H1 (cell line): ENCODE measurements at regions not wholly inside any gene's neighbourhood (a gene's known extent, or its start where the extent isn't known, plus 50 kb on each side); places are given as distances from the start of the nearest gene placed in this dataset.

ENCODE experiments used
- CTCF ChIA-PET: fragments of 300-600 bp; sonication (Branson Sonifier 250); formaldehyde crosslinking; loops from one replicate; lab custom pipeline; 2021; ENCODE audit not compliant: partially characterized antibody; lab: Charles Lee
- POLR2A ChIA-PET: fragments of 300-600 bp; sonication (Branson Sonifier 250); formaldehyde crosslinking; loops from one replicate; lab custom pipeline; 2021; ENCODE audit warnings: inconsistent platforms; ENCODE audit not compliant: partially characterized antibody; lab: Charles Lee
- DNase-seq, 2 experiments: peaks; one replicate each; pipeline versions ENCODE4 v3.0.0 to v3.0.0-alpha.2; 2010 to 2022; ENCODE audit warnings: low spot score in 2 of 2, low read depth in 1 of 2, mixed read lengths in 1 of 2
- FAIRE-seq: peaks from 2 replicates; lab custom pipeline; 2011; peaks lifted over from hg19 to GRCh38; lab: Jason Lieb, UNC
- H2AFZ ChIP-seq: 2 replicates; pipeline ENCODE4 v1.8.1; 2012; ENCODE audit warnings: low read length, inconsistent platforms
- H2AK5ac ChIP-seq: 2 replicates; pipeline ENCODE4 v1.6.1; 2013; ENCODE audit warnings: low read depth, low read length
- H2BK120ac ChIP-seq: replicated peaks from 2 replicates; pipeline ENCODE3; 2013; ENCODE audit warnings: low read depth, low read length, inconsistent platforms
- H2BK12ac ChIP-seq: 2 replicates; pipeline ENCODE4 v1.6.1; 2013; ENCODE audit warnings: low read depth, low read length
- H2BK15ac ChIP-seq: 2 replicates; pipeline ENCODE4 v1.6.1; 2013; ENCODE audit warnings: low read length
- H2BK20ac ChIP-seq: 2 replicates; pipeline ENCODE4 v1.6.1; 2013; ENCODE audit warnings: low read length
- H2BK5ac ChIP-seq: 2 replicates; pipeline ENCODE4 v1.6.1; 2013; ENCODE audit warnings: low read depth, low read length
- H3K14ac ChIP-seq: 2 replicates; pipeline ENCODE4 v1.6.1; 2013; ENCODE audit warnings: inconsistent platforms; ENCODE audit not compliant: insufficient read length
- H3K18ac ChIP-seq: 2 replicates; pipeline ENCODE4 v1.6.1; 2013; ENCODE audit warnings: low read length; ENCODE audit errors: extremely low read depth
- H3K23ac ChIP-seq: 2 replicates; pipeline ENCODE4 v1.6.1; 2013; ENCODE audit warnings: inconsistent platforms; ENCODE audit not compliant: insufficient read length
- H3K23me2 ChIP-seq: 2 replicates; pipeline ENCODE4 v1.6.1; 2013; ENCODE audit warnings: low read depth, low read length
- H3K27ac ChIP-seq: 2 replicates; pipeline ENCODE4 v1.6.1; 2011; ENCODE audit warnings: low read depth, low read length, inconsistent platforms
- H3K27me3 ChIP-seq, 4 experiments: replicated peaks in 1 of 4; 1 replicate in 1 of 4; 2 replicates in 3 of 4; pipeline versions ENCODE4 v1.6.1 to v1.8.1; 2011 to 2013; ENCODE audit warnings: low read length in 3 of 4, mild to moderate bottlenecking in 3 of 4, inconsistent platforms in 2 of 4, mixed read lengths in 2 of 4, moderate library complexity in 1 of 4; ENCODE audit not compliant: control insufficient read depth in 3 of 4, insufficient read depth in 3 of 4; ENCODE audit errors: extremely low read depth in 1 of 4
- H3K36me3 ChIP-seq, 4 experiments: 2 replicates each; pipeline versions ENCODE4 v1.6.1 to v1.8.1; 2011 to 2013; ENCODE audit warnings: mild to moderate bottlenecking in 4 of 4, low read length in 3 of 4, moderate library complexity in 2 of 4, control low read depth in 1 of 4, inconsistent platforms in 1 of 4; ENCODE audit not compliant: insufficient read depth in 4 of 4, control insufficient read depth in 2 of 4
- H3K4ac ChIP-seq: replicated peaks from 2 replicates; pipeline ENCODE3; 2013; ENCODE audit warnings: low read length, low read depth, mixed read lengths, inconsistent platforms; ENCODE audit not compliant: insufficient read length
- H3K4me1 ChIP-seq, 4 experiments: replicated peaks in 1 of 4; 1 replicate in 1 of 4; 2 replicates in 3 of 4; pipeline versions ENCODE4 v1.6.1 to v1.8.1; 2011 to 2013; ENCODE audit warnings: low read length in 3 of 4, inconsistent platforms in 2 of 4, mixed read lengths in 1 of 4; ENCODE audit not compliant: insufficient read depth in 4 of 4, control insufficient read depth in 3 of 4
- H3K4me2 ChIP-seq, 2 experiments: 2 replicates each; pipeline versions ENCODE4 v1.6.1 to v1.8.1; 2011 to 2013; ENCODE audit warnings: low read depth in 2 of 2, low read length in 2 of 2, control low read depth in 1 of 2, inconsistent platforms in 1 of 2, mild to moderate bottlenecking in 1 of 2; ENCODE audit not compliant: insufficient read depth in 1 of 2
- H3K4me3 ChIP-seq, 4 experiments: fragments of 200-600, 300-600 bp in 1 of 4; sonication (generic), shearing (Covaris generic), sonication (Bioruptor Twin) in 1 of 4; 2 replicates each; pipeline versions ENCODE4 v1.5.1 to v1.8.1; 2011 to 2016; ENCODE audit warnings: low read length in 4 of 4, low read depth in 3 of 4, control low read depth in 2 of 4, inconsistent platforms in 2 of 4, mild to moderate bottlenecking in 2 of 4, mixed read lengths in 1 of 4, moderate library complexity in 1 of 4; ENCODE audit not compliant: insufficient read depth in 2 of 4; ENCODE audit errors: extremely low read depth in 1 of 4
- H3K56ac ChIP-seq: replicated peaks from 2 replicates; pipeline ENCODE3; 2013; ENCODE audit warnings: low read depth, mild to moderate bottlenecking, mixed read lengths, low read length, inconsistent platforms; ENCODE audit not compliant: insufficient read length
- H3K79me1 ChIP-seq: 2 replicates; pipeline ENCODE4 v1.6.1; 2013; ENCODE audit warnings: low read depth, low read length, control low read depth
- H3K79me2 ChIP-seq, 2 experiments: 2 replicates each; pipeline versions ENCODE4 v1.6.1 to v1.8.1; 2012 to 2013; ENCODE audit warnings: low read length in 2 of 2, mild to moderate bottlenecking in 2 of 2, inconsistent platforms in 1 of 2; ENCODE audit not compliant: insufficient read depth in 2 of 2, control insufficient read depth in 1 of 2
- H3K9ac ChIP-seq, 4 experiments: replicated peaks in 1 of 4; 1 replicate in 1 of 4; 2 replicates in 3 of 4; pipeline versions ENCODE4 v1.6.1 to v1.8.1; 2011 to 2013; ENCODE audit warnings: low read depth in 3 of 4, low read length in 3 of 4, control low read depth in 2 of 4, mild to moderate bottlenecking in 2 of 4, moderate library complexity in 2 of 4, inconsistent platforms in 1 of 4; ENCODE audit errors: extremely low read depth in 1 of 4
- H3K9me3 ChIP-seq, 2 experiments: 2 replicates each; pipeline versions ENCODE4 v1.6.1 to v1.8.1; 2012 to 2013; ENCODE audit warnings: mild to moderate bottlenecking in 2 of 2, moderate library complexity in 2 of 2, control low read depth in 1 of 2, inconsistent platforms in 1 of 2, low read depth in 1 of 2, low read length in 1 of 2, mixed read lengths in 1 of 2; ENCODE audit not compliant: insufficient read depth in 2 of 2
- H4K20me1 ChIP-seq, 2 experiments: replicated peaks in 1 of 2; 2 replicates each; pipeline versions ENCODE3 to v1.8.1; 2011 to 2013; ENCODE audit warnings: inconsistent platforms in 2 of 2, low read length in 2 of 2, mild to moderate bottlenecking in 1 of 2; ENCODE audit not compliant: insufficient read depth in 2 of 2, control insufficient read depth in 1 of 2
- H4K5ac ChIP-seq: 2 replicates; pipeline ENCODE4 v1.6.1; 2013; ENCODE audit warnings: low read length, low read depth, mixed read lengths, inconsistent platforms; ENCODE audit not compliant: insufficient read length
- H4K8ac ChIP-seq: 2 replicates; pipeline ENCODE4 v1.8.0; 2013; ENCODE audit warnings: mild to moderate bottlenecking, moderate library complexity, low read length, inconsistent platforms; ENCODE audit not compliant: insufficient read depth; ENCODE audit errors: extremely low read depth
- H4K91ac ChIP-seq: replicated peaks from 2 replicates; pipeline ENCODE3; 2013; ENCODE audit warnings: low read length, mixed read lengths, inconsistent platforms; ENCODE audit not compliant: insufficient read length
- BACH1 ChIP-seq: IDR thresholded peaks from 2 replicates; pipeline ENCODE4 v1.6.1; 2012; ENCODE audit warnings: low read length, improper control_type of control experiment
- CBX5 ChIP-seq: fragments of 300-800, 300-1000 bp; sonication (generic); IDR thresholded peaks from 2 replicates; pipeline ENCODE4 v1.7.1; 2016; ENCODE audit warnings: antibody characterized with exemption, low read length, low read depth
- CHD1 ChIP-seq: IDR thresholded peaks from 2 replicates; pipeline ENCODE4 v1.6.1; 2012; ENCODE audit warnings: low read depth, low read length, improper control_type of control experiment
- EP300 ChIP-seq, 2 experiments: IDR thresholded peaks; 1 replicate in 1 of 2; 2 replicates in 1 of 2; pipeline ENCODE4 v1.6.1; 2011 to 2012; ENCODE audit warnings: low read depth in 2 of 2, low read length in 2 of 2, mild to moderate bottlenecking in 2 of 2, borderline replicate concordance in 1 of 2, inconsistent platforms in 1 of 2, moderate library complexity in 1 of 2
- EZH2 ChIP-seq: fragments of 200-600 bp; sonication (generic); IDR thresholded peaks from 2 replicates; pipeline ENCODE4 v1.7.1; 2012; ENCODE audit warnings: low read depth, mild to moderate bottlenecking, moderate library complexity, low read length, inconsistent platforms; ENCODE audit not compliant: severe bottlenecking
- HDAC6 ChIP-seq: IDR thresholded peaks from one replicate; pipeline ENCODE4 v1.7.1; 2012; ENCODE audit warnings: low read depth, mild to moderate bottlenecking, inconsistent platforms, low read length, moderate library complexity
- JUND ChIP-seq: IDR thresholded peaks from 2 replicates; pipeline ENCODE4 v1.6.1; 2011; ENCODE audit warnings: mild to moderate bottlenecking, improper control_type of control experiment, low read length
- POU5F1 ChIP-seq: IDR thresholded peaks from 2 replicates; pipeline ENCODE4 v1.6.1; 2011; ENCODE audit warnings: low read depth, mild to moderate bottlenecking, low read length, moderate library complexity
- RAD21 ChIP-seq, 2 experiments: IDR thresholded peaks in 1 of 2; conservative IDR thresholded peaks in 1 of 2; 2 replicates each; pipeline ENCODE4 v1.6.1; 2011; ENCODE audit warnings: low read depth in 2 of 2, low read length in 2 of 2, improper control_type of control experiment in 1 of 2, inconsistent platforms in 1 of 2, mild to moderate bottlenecking in 1 of 2, moderate library complexity in 1 of 2
- SP4 ChIP-seq: IDR thresholded peaks from 2 replicates; pipeline ENCODE4 v1.6.1; 2012; ENCODE audit warnings: low read length, inconsistent platforms
- SRF ChIP-seq: IDR thresholded peaks from 2 replicates; pipeline ENCODE4 v1.6.1; 2011; ENCODE audit warnings: mild to moderate bottlenecking, low read depth, low read length, moderate library complexity
- SUZ12 ChIP-seq: fragments of 200-600 bp; sonication (generic); IDR thresholded peaks from 2 replicates; pipeline ENCODE4 v1.6.1; 2012; ENCODE audit warnings: mild to moderate bottlenecking, inconsistent platforms, low read length, moderate library complexity, mixed read lengths
- TAF7 ChIP-seq: optimal IDR thresholded peaks from 2 replicates; pipeline ENCODE3; 2011; ENCODE audit warnings: low read depth, mild to moderate bottlenecking, inconsistent platforms, low read length, moderate library complexity, borderline replicate concordance
- WGBS, 2 experiments: shearing (Covaris generic) in 1 of 2; methylation state at CpG; one replicate each; pipeline versions ENCODE4 v1.1.6 to v1.1.7; 2013 to 2015; ENCODE audit warnings: low lambda C conversion rate in 2 of 2, mixed read lengths in 2 of 2, inconsistent platforms in 1 of 2, low coverage in 1 of 2, missing lambda C conversion rate in 1 of 2; ENCODE audit not compliant: insufficient replicate concordance in 2 of 2, insufficient coverage in 1 of 2, insufficient read length in 1 of 2; ENCODE audit errors: extremely low coverage in 1 of 2, missing lambda C conversion rate in 1 of 2; 5-methylcytosine and 5-hydroxymethylcytosine counted together
- TF ChIP-seq, protein P1 (sequence below): IDR thresholded peaks from 2 replicates; pipeline ENCODE4 v1.6.1; 2012; ENCODE audit warnings: inconsistent platforms

DNA sequence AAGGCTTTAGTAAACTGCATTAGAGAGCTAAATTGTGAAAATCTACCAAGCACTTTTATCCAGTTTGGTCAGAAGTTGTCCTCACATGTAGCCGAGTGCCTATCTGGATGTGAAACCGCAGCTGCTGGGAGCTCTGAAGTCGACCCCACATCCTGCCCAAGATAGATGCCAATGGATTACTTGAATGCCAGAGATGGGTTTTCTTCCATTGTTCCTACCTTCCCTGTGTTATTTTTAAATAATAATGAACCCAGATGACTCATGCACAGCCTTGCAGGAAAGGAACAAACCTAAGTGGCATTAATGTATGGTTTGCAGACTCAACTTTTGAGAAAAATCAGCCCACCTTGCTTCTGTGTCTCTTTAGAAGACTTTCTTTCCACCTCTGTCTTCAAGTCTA lies 408.5 kb downstream of the FBXO15 start:
- no peak overlapping the region for H2BK20ac ChIP-seq
- no peak overlapping the region for H4K8ac ChIP-seq
- no peaks in the 10 kb centered on the region for H3K27me3 ChIP-seq
- no peaks in the 10 kb centered on the region for H3K36me3 ChIP-seq
- H3K79me1 ChIP-seq = no peaks in the 10 kb centered on the region
- no peaks in the 10 kb centered on the region for H3K79me2 ChIP-seq
- no peak overlapping the region for H3K4me2 ChIP-seq
- no peak overlapping the region for H2BK15ac ChIP-seq
- no peak overlapping the region for H3K18ac ChIP-seq
- H3K4me1 ChIP-seq = 0 out of 7 replicates have a peak, but pooled peaks cover 0 to 2% (median 0%) of the 10 kb centered on the region in 4 experiments
- no peaks in the 10 kb centered on the region for H3K9me3 ChIP-seq
- FAIRE-seq (no peak), DNase-seq (no peak)
- no peak overlapping the region for H4K91ac ChIP-seq
- no peak overlapping the region for H3K9ac ChIP-seq
- H4K20me1 ChIP-seq = no peaks in the 10 kb centered on the region
- H2BK12ac ChIP-seq = no peak overlapping the region
- H3K27ac ChIP-seq = no peak overlapping the region
- no peak overlapping the region for H3K14ac ChIP-seq
- H3K23me2 ChIP-seq = no peaks in the 10 kb centered on the region
- no peak overlapping the region for H2BK5ac ChIP-seq
- no peak overlapping the region for H3K4ac ChIP-seq
- H2BK120ac ChIP-seq = no peak overlapping the region
- ChIA-PET CTCF (no interaction called here), POLR2A (no interaction called here)
- H3K56ac ChIP-seq = no peak overlapping the region
- H2AFZ ChIP-seq = no peak overlapping the region
- 92% methylated on average over 3 of the region's 3 CpGs; no CpG with 5 or more reads in 1 of the 2 experiments for WGBS, 2 experiments
- H3K4me3 ChIP-seq = no peak overlapping the region
- no peak overlapping the region for H3K23ac ChIP-seq
- H2AK5ac ChIP-seq = no peak overlapping the region
- H4K5ac ChIP-seq = no peak overlapping the region
- TF ChIP-seq SUZ12 (no peak), TAF7 (no peak), CBX5 (no peak), BACH1 (no peak), SRF (no peak), RAD21 (IDR thresholded peaks at IDR 0.05 in 1 of 2, conservative IDR thresholded peaks at IDR 0.05 in 1 of 2; ENCODE audit: low read depth in 2 of 2, low read length in 2 of 2) (no peak), CHD1 (no peak), SP4 (no peak), JUND (no peak), EZH2 (no peak), HDAC6 (no peak), POU5F1 (no peak), EP300 (IDR thresholded peaks at IDR 0.05; ENCODE audit: borderline replicate concordance in 1 of 2, low read depth in 2 of 2, low read length in 2 of 2) (no peak)
- TF ChIP-seq, protein P1, sequence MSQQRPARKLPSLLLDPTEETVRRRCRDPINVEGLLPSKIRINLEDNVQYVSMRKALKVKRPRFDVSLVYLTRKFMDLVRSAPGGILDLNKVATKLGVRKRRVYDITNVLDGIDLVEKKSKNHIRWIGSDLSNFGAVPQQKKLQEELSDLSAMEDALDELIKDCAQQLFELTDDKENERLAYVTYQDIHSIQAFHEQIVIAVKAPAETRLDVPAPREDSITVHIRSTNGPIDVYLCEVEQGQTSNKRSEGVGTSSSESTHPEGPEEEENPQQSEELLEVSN = no peak
